GM21576 (cell line): ENCODE measurements at regions not wholly inside any gene's neighbourhood (a gene's known extent, or its start where the extent isn't known, plus 50 kb on each side); places are given as distances from the start of the nearest gene placed in this dataset.

Experiments used
- ATAC-seq: cut with Tn5 transposase; IDR thresholded peaks from one replicate; pipeline ENCODE4 v1.9.1; 2021; ENCODE audit warnings: mild to moderate bottlenecking, moderate library complexity; ENCODE audit not compliant: unreplicated experiment

- no peak for ATAC-seq
Observed at GRCh38 chr9:134227451-134228411, 63.4 kb upstream of the RNU6ATAC start.

GRCh38 chr9:134228649-134229048 is 64.3 kb upstream of the RNU6ATAC start:
- no peak for ATAC-seq

- no peak for ATAC-seq
Observed at GRCh38 chr9:134229466-134230091, 65.2 kb upstream of the RNU6ATAC start.

- ATAC-seq, result no peak
Observed at GRCh38 chr9:134230092-134230941, 66.0 kb upstream of the RNU6ATAC start.

GRCh38 chr9:134230942-134231325 is 66.6 kb upstream of the RNU6ATAC start:
- ATAC-seq, result no peak

- ATAC-seq, result no peak
Observed at GRCh38 chr9:134231330-134231745, 67.0 kb upstream of the RNU6ATAC start.

GRCh38 chr9:134231767-134232166 is 67.4 kb upstream of the RNU6ATAC start:
- ATAC-seq, result no peak

GRCh38 chr9:134233022-134233421 is 68.7 kb upstream of the RNU6ATAC start:
- no peak for ATAC-seq

GRCh38 chr9:134234001-134234660 is 69.8 kb upstream of the RNU6ATAC start:
- ATAC-seq, result no peak

- ATAC-seq, result no peak
Observed at GRCh38 chr9:134234687-134235359, 70.5 kb upstream of the RNU6ATAC start.

- ATAC-seq, result no peak
Observed at GRCh38 chr9:134235366-134235765, 71.0 kb upstream of the RNU6ATAC start.

GRCh38 chr9:134236001-134236421 is 71.6 kb upstream of the RNU6ATAC start:
- no peak for ATAC-seq

- no peak for ATAC-seq
Observed at GRCh38 chr9:134236935-134237629, 72.7 kb upstream of the RNU6ATAC start.

GRCh38 chr9:134237630-134238265 is 73.4 kb upstream of the RNU6ATAC start:
- ATAC-seq, result no peak

GRCh38 chr9:134239130-134239903 is 75.0 kb upstream of the RNU6ATAC start:
- no peak for ATAC-seq

GRCh38 chr9:134239939-134240338 is 75.6 kb upstream of the RNU6ATAC start:
- no peak for ATAC-seq

GRCh38 chr9:134240361-134240760 is 76.0 kb upstream of the RNU6ATAC start:
- no peak for ATAC-seq

- no peak for ATAC-seq
Observed at GRCh38 chr9:134242706-134243105, 78.3 kb upstream of the RNU6ATAC start.
